ENCODE measurements at regions not wholly inside any gene's neighbourhood (a gene's known extent, or its start where the extent isn't known, plus 50 kb on each side); places are given as distances from the start of the nearest gene placed in this dataset.
"Not testable (repeated sequence)": the region's sequence is repeated elsewhere in the genome, so short reads cannot be mapped to it uniquely, and the experiment has no call there.

DNA sequence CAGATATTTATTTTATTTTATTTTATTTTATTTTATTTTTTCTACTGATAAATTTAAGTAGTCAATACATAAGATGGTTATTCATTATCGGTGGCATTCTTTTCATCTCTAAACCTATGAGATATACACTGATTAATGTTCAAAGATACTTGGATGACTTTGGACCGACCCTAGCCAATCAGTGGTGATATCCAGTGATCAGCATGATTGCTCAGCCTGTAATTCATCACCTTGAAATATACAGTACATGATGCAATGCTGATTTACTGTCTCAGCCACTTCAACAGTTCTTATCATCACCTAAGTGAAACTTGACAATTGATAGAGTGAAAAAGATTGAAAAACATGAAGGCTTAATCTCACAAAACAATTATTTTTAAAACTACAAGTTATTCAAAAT is 1651.0 kb downstream of the REEP3 start:
- Histone ChIP-seq H3K27me3 (replicated peaks; ENCODE audit: insufficient read depth, low read depth, low read length, poor library complexity) (no peaks in the 10 kb centered on the region), H3K36me3 (ENCODE audit: insufficient read depth, low read length, poor library complexity, severe bottlenecking) (no peaks in the 10 kb centered on the region), H3K4me3 (ENCODE audit: low read depth, low read length, poor library complexity, severe bottlenecking) (no peak overlapping the region), H3K9me3 (ENCODE audit: low read depth, low read length, poor library complexity, severe bottlenecking) (no peaks in the 10 kb centered on the region), H3K4me1 (ENCODE audit: insufficient read depth, low read length, poor library complexity, severe bottlenecking) (no peaks in the 10 kb centered on the region), H3K27ac (ENCODE audit: low read depth, low read length, poor library complexity, severe bottlenecking) (no peak overlapping the region)
- POLR2A ChIA-PET (ENCODE audit: low non-redundant PET) = no interaction called here
- CTCF ChIA-PET = no interaction called here
- DNase-seq (ENCODE audit: low spot score) = no peak
- TF ChIP-seq EZH2 (IDR thresholded peaks at IDR 0.05; ENCODE audit: borderline replicate concordance, low read depth, low read length, poor library complexity, severe bottlenecking) = no peak
- TF ChIP-seq, protein P1, sequence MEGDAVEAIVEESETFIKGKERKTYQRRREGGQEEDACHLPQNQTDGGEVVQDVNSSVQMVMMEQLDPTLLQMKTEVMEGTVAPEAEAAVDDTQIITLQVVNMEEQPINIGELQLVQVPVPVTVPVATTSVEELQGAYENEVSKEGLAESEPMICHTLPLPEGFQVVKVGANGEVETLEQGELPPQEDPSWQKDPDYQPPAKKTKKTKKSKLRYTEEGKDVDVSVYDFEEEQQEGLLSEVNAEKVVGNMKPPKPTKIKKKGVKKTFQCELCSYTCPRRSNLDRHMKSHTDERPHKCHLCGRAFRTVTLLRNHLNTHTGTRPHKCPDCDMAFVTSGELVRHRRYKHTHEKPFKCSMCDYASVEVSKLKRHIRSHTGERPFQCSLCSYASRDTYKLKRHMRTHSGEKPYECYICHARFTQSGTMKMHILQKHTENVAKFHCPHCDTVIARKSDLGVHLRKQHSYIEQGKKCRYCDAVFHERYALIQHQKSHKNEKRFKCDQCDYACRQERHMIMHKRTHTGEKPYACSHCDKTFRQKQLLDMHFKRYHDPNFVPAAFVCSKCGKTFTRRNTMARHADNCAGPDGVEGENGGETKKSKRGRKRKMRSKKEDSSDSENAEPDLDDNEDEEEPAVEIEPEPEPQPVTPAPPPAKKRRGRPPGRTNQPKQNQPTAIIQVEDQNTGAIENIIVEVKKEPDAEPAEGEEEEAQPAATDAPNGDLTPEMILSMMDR (conservative IDR thresholded peaks at IDR 0.05; ENCODE audit: low read depth, low read length) = no peak
- BruUV-seq (replicated peaks) = no TSS peak
- intact Hi-C loops (cut with micrococcal nuclease; ENCODE audit: unreplicated experiment) = no loop called here

DNA sequence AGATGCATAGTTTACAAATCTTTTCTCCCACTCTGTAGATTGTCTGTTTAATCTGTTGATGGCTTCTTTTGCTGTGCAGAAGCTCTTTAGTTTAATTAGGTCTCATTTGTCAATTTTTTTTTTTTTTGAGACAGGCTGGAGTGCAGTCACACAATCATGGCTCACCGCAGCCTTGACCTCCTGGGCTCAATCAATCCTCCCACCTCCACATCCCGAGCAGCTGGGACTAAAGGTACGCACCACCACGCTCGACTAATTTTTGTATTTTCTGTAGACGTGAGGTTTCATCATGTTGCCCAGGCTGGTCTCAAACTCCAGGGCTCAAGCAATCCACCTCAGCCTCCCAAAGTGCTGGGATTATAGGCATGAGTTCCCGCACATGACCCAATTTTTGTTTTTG is 1655.8 kb downstream of the REEP3 start:
- intact Hi-C loops (cut with micrococcal nuclease; ENCODE audit: unreplicated experiment) = no loop called here
- ChIA-PET POLR2A (ENCODE audit: low non-redundant PET) (no interaction called here), CTCF (no interaction called here)
- no peaks in the 10 kb centered on the region for H3K27me3 ChIP-seq (replicated peaks; ENCODE audit: insufficient read depth, low read depth, low read length, poor library complexity)
- peaks cover 11% of the 10 kb centered on the region for H3K9me3 ChIP-seq (ENCODE audit: low read depth, low read length, poor library complexity, severe bottlenecking)
- H3K36me3 ChIP-seq (ENCODE audit: insufficient read depth, low read length, poor library complexity, severe bottlenecking) = no peaks in the 10 kb centered on the region
- no peak overlapping the region for H3K4me3 ChIP-seq (ENCODE audit: low read depth, low read length, poor library complexity, severe bottlenecking)
- H3K4me1 ChIP-seq (ENCODE audit: insufficient read depth, low read length, poor library complexity, severe bottlenecking) = no peaks in the 10 kb centered on the region
- no peak for DNase-seq (ENCODE audit: low spot score)
- H3K27ac ChIP-seq (ENCODE audit: low read depth, low read length, poor library complexity, severe bottlenecking) = no peak overlapping the region
- TF ChIP-seq, protein P1 (conservative IDR thresholded peaks at IDR 0.05; ENCODE audit: low read depth, low read length) = no peak
- no peak for TF ChIP-seq EZH2 (IDR thresholded peaks at IDR 0.05; ENCODE audit: borderline replicate concordance, low read depth, low read length, poor library complexity, severe bottlenecking)
- no TSS peak for BruUV-seq (replicated peaks)

DNA sequence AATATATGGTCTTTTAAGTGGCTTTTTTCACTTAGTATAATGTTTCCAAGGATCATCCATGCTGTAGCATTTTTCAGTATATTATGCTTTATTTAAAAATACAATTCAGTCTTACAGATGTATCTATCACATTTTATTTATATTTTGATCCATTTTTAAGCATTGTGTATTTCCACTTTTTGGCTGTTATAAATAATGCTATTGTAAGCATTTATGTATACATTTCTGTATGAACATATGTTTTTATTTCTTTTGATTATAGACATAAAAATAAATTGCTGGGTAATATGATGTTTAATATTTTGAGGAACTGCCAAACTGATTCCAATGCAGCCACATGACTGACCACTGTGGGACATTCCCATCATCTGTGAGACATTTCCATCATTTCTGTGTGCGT is 1662.0 kb downstream of the REEP3 start:
- no peak overlapping the region for H3K4me3 ChIP-seq (ENCODE audit: low read depth, low read length, poor library complexity, severe bottlenecking)
- DNase-seq (ENCODE audit: low spot score) = no peak
- no peak for TF ChIP-seq EZH2 (IDR thresholded peaks at IDR 0.05; ENCODE audit: borderline replicate concordance, low read depth, low read length, poor library complexity, severe bottlenecking)
- TF ChIP-seq, protein P1 (conservative IDR thresholded peaks at IDR 0.05; ENCODE audit: low read depth, low read length) = no peak
- H3K9me3 ChIP-seq (ENCODE audit: low read depth, low read length, poor library complexity, severe bottlenecking) = peaks cover 11% of the 10 kb centered on the region
- CTCF ChIA-PET = no interaction called here
- intact Hi-C loops (cut with micrococcal nuclease; ENCODE audit: unreplicated experiment) = no loop called here
- POLR2A ChIA-PET (ENCODE audit: low non-redundant PET) = no interaction called here
- H3K4me1 ChIP-seq (ENCODE audit: insufficient read depth, low read length, poor library complexity, severe bottlenecking) = no peaks in the 10 kb centered on the region
- H3K27me3 ChIP-seq (replicated peaks; ENCODE audit: insufficient read depth, low read depth, low read length, poor library complexity) = no peaks in the 10 kb centered on the region
- no peaks in the 10 kb centered on the region for H3K36me3 ChIP-seq (ENCODE audit: insufficient read depth, low read length, poor library complexity, severe bottlenecking)
- no TSS peak for BruUV-seq (replicated peaks)
- H3K27ac ChIP-seq (ENCODE audit: low read depth, low read length, poor library complexity, severe bottlenecking) = no peak overlapping the region

DNA sequence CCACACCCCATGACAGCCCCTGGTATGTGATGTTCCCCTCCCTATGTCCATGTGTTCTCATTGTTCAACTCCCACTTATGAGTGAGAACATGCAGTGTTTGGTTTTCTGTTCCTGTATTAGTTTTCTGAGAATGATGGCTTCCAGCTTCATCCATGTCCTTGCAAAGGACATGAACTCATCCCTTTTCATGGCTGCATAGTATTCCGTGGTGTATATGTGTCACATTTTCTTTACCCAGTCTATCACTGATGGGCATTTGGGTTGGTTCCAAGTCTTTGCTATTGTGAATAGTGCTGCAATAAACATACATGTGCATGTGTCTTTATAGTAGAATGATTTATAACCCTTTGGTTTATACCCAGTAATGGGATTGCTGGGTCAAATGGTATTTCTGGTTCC is 1665.5 kb downstream of the REEP3 start:
- intact Hi-C loops (cut with micrococcal nuclease; ENCODE audit: unreplicated experiment); H3K9me3 ChIP-seq (ENCODE audit: low read depth, low read length, poor library complexity, severe bottlenecking); H3K4me3 ChIP-seq (ENCODE audit: low read depth, low read length, poor library complexity, severe bottlenecking); H3K27me3 ChIP-seq (replicated peaks; ENCODE audit: insufficient read depth, low read depth, low read length, poor library complexity); CTCF ChIA-PET; POLR2A ChIA-PET (ENCODE audit: low non-redundant PET); BruUV-seq (replicated peaks); H3K36me3 ChIP-seq (ENCODE audit: insufficient read depth, low read length, poor library complexity, severe bottlenecking); DNase-seq (ENCODE audit: low spot score); H3K4me1 ChIP-seq (ENCODE audit: insufficient read depth, low read length, poor library complexity, severe bottlenecking); H3K27ac ChIP-seq (ENCODE audit: low read depth, low read length, poor library complexity, severe bottlenecking): not testable (repeated sequence)

Data from A673 (cell line).